GM12878 (cell line): ENCODE measurements at regions not wholly inside any gene's neighbourhood (a gene's known extent, or its start where the extent isn't known, plus 50 kb on each side); places are given as distances from the start of the nearest gene placed in this dataset.

Source experiments
- ATAC-seq: fragments of 200-7000 bp; cut with Tn5 transposase; 3 replicates; pipeline ENCODE4 v1.9.1; 2020; ENCODE audit warnings: mild to moderate bottlenecking, moderate library complexity
- BruUV-seq: library from RNA; stranded (reverse); fragments of 400-500 nt; replicated peaks from 2 replicates; lab custom pipeline; 2021; lab: Mats Ljungman, UMichigan
- CTCF ChIA-PET: fragments of 300-600 bp; sonication (Branson Sonifier 250); formaldehyde crosslinking; extraction: SDS; loops from one replicate; lab custom pipeline; 2021; ENCODE audit warnings: inconsistent platforms; lab: Yijun Ruan, JAX
- POLR2A ChIA-PET: fragments of 350-600 bp; formaldehyde crosslinking; extraction: SDS; loops from one replicate; lab custom pipeline; 2021; ENCODE audit warnings: inconsistent platforms; lab: Charles Lee
- RAD21 ChIA-PET: fragments of 300-600 bp; sonication (Branson Sonifier 250); formaldehyde crosslinking; loops from one replicate; lab custom pipeline; 2023; ENCODE audit warnings: antibody characterized with exemption; ENCODE audit not compliant: unreplicated experiment; lab: Charles Lee
- SMC1A ChIA-PET: fragments of 300-600 bp; sonication (Branson Sonifier 250); formaldehyde crosslinking; loops from one replicate; lab custom pipeline; 2023; ENCODE audit not compliant: unreplicated experiment, uncharacterized antibody; lab: Charles Lee
- DNase-seq: peaks from one replicate; pipeline ENCODE4 v3.0.0-alpha.2; 2011; ENCODE audit warnings: low read depth, low spot score
- FAIRE-seq: peaks from 3 replicates; lab custom pipeline; 2011; peaks lifted over from hg19 to GRCh38; lab: Jason Lieb, UNC
- H2AFZ ChIP-seq: 2 replicates; pipeline ENCODE4 v1.6.0; 2011; ENCODE audit warnings: low read depth, low read length, control low read depth; ENCODE audit not compliant: control insufficient read depth
- H3K27ac ChIP-seq: 2 replicates; pipeline ENCODE4 v1.5.1; 2011; ENCODE audit warnings: control low read depth; ENCODE audit not compliant: control insufficient read depth, insufficient read depth
- H3K27me3 ChIP-seq, 2 experiments: replicated peaks in 1 of 2; 2 replicates each; pipeline versions ENCODE4 v1.6.0 to v1.6.1; 2011; ENCODE audit warnings: low read length in 1 of 2; ENCODE audit not compliant: control insufficient read depth in 2 of 2, insufficient read depth in 2 of 2
- H3K36me3 ChIP-seq, 2 experiments: 2 replicates each; pipeline ENCODE4 v1.5.1; 2011; ENCODE audit warnings: low read length in 1 of 2; ENCODE audit not compliant: control insufficient read depth in 2 of 2, insufficient read depth in 2 of 2
- H3K4me1 ChIP-seq: 2 replicates; pipeline ENCODE4 v1.6.1; 2011; ENCODE audit warnings: mild to moderate bottlenecking, low read length, moderate library complexity, mixed read lengths; ENCODE audit not compliant: control insufficient read depth, insufficient read depth
- H3K4me2 ChIP-seq: 2 replicates; pipeline ENCODE4 v1.6.0; 2011; ENCODE audit warnings: control low read depth; ENCODE audit not compliant: control insufficient read depth, insufficient read depth
- H3K4me3 ChIP-seq: fragments of 200-600 bp; sonication (generic); 2 replicates; pipeline ENCODE4 v1.5.1; 2016
- H3K79me2 ChIP-seq: 2 replicates; pipeline ENCODE4 v1.6.0; 2011; ENCODE audit warnings: low read length; ENCODE audit not compliant: control insufficient read depth, insufficient read depth
- H3K9ac ChIP-seq: 2 replicates; pipeline ENCODE4 v1.8.0; 2011; ENCODE audit warnings: low read length, control low read depth, mixed read lengths; ENCODE audit not compliant: control insufficient read depth, insufficient read depth
- H3K9me3 ChIP-seq: replicated peaks from 3 replicates; pipeline ENCODE4 v1.5.1; 2011; ENCODE audit warnings: mild to moderate bottlenecking, low read length; ENCODE audit not compliant: control insufficient read depth, insufficient read depth
- H4K20me1 ChIP-seq: 2 replicates; pipeline ENCODE4 v1.6.0; 2011; ENCODE audit not compliant: control insufficient read depth, insufficient read depth
- ATF2 ChIP-seq: IDR thresholded peaks from 2 replicates; pipeline ENCODE4 v1.6.1; 2012; ENCODE audit warnings: low read length, inconsistent platforms
- BCL11A ChIP-seq: IDR thresholded peaks from 2 replicates; pipeline ENCODE4 v1.6.1; 2011; ENCODE audit warnings: low read depth, low read length
- CEBPB ChIP-seq, 2 experiments: fragments of 150-350 bp in 1 of 2; IDR thresholded peaks; 2 replicates each; pipeline ENCODE4 v1.6.1; 2012 to 2014; ENCODE audit warnings: low read depth in 2 of 2, low read length in 2 of 2, borderline replicate concordance in 1 of 2, inconsistent platforms in 1 of 2
- EP300 ChIP-seq, 2 experiments: fragments of 150-350 bp in 1 of 2; IDR thresholded peaks; 2 replicates each; pipeline ENCODE4 v1.6.1; 2011 to 2012; ENCODE audit warnings: low read depth in 2 of 2, low read length in 2 of 2, borderline replicate concordance in 1 of 2, improper control_type of control experiment in 1 of 2, inconsistent platforms in 1 of 2; ENCODE audit not compliant: control insufficient read depth in 1 of 2
- EZH2 ChIP-seq: IDR thresholded peaks from 2 replicates; pipeline ENCODE4 v1.6.1; 2012; ENCODE audit warnings: low read depth, mild to moderate bottlenecking, control low read depth, inconsistent platforms, low read length, borderline replicate concordance; ENCODE audit not compliant: control insufficient read depth
- TBL1XR1 ChIP-seq: IDR thresholded peaks from 2 replicates; pipeline ENCODE4 v1.6.1; 2012; ENCODE audit warnings: low read depth, low read length, improper control_type of control experiment
- ZBTB4 ChIP-seq: fragments of 450-650 bp; formaldehyde crosslinking; IDR thresholded peaks from 2 replicates; pipeline ENCODE4 v1.4.0; 2022; ENCODE audit warnings: mild to moderate bottlenecking, moderate library complexity
- WGBS: methylation state at CpG from one replicate; pipeline ENCODE4 v1.1.6; 2016; ENCODE audit warnings: low lambda C conversion rate; ENCODE audit not compliant: insufficient replicate concordance, insufficient coverage; ENCODE audit errors: missing lambda C conversion rate; 5-methylcytosine and 5-hydroxymethylcytosine counted together
- in situ Hi-C: fragments of 300-500 bp; cut with MboI; formaldehyde crosslinking; loops from 9 replicates; pipeline ENCODE4 v1.14.3; 2018; ENCODE audit warnings: mixed read lengths
- intact Hi-C: fragments of 100-400 bp; cut with micrococcal nuclease; formaldehyde crosslinking; loops from one replicate; pipeline ENCODE4 v1.14.2; 2022; ENCODE audit not compliant: unreplicated experiment

GRCh38 chr12:65664715-65665250 lies 159.5 kb upstream of the HMGA2 start:
- POLR2A ChIA-PET, result no interaction called here
- RAD21 ChIA-PET, result no interaction called here
- Histone ChIP-seq H2AFZ (no peak overlapping the region), H3K79me2 (no peaks in the 10 kb centered on the region), H3K27ac (no peak overlapping the region), H3K9me3 (no peaks in the 10 kb centered on the region), H3K4me3 (no peak overlapping the region), H3K9ac (no peak overlapping the region), H3K4me2 (no peak overlapping the region), H3K27me3 (no peaks in the 10 kb centered on the region), H3K4me1 (no peaks in the 10 kb centered on the region), H4K20me1 (no peaks in the 10 kb centered on the region), H3K36me3 (no peaks in the 10 kb centered on the region)
- FAIRE-seq (no peak), DNase-seq (no peak), ATAC-seq (no peak)
- no TSS peak for BruUV-seq
- intact Hi-C loops, result no loop called here
- CTCF ChIA-PET, result no interaction called here
- TF ChIP-seq ATF2 (no peak), BCL11A (no peak), TBL1XR1 (no peak), EP300 (IDR thresholded peaks at IDR 0.05; ENCODE audit: borderline replicate concordance in 1 of 2, control insufficient read depth in 1 of 2, low read depth in 2 of 2, low read length in 2 of 2) (no peak), ZBTB4 (no peak), CEBPB (IDR thresholded peaks at IDR 0.05; ENCODE audit: borderline replicate concordance in 1 of 2, low read depth in 2 of 2, low read length in 2 of 2) (no peak), EZH2 (no peak)
- in situ Hi-C loops, result no loop called here
- WGBS, result 0% methylated on average over 3 of the region's 3 CpGs
- SMC1A ChIA-PET, result no interaction called here
